Stimulated activated CD4-positive, alpha-beta T cell treated with anti-CD3 and anti-CD28 coated beads, Interleukin-12 subunit alpha, Interleukin-12 subunit beta, amount 100 ng/mL, for 48 hours (primary cell): ENCODE measurements at regions not wholly inside any gene's neighbourhood (a gene's known extent, or its start where the extent isn't known, plus 50 kb on each side); places are given as distances from the start of the nearest gene placed in this dataset.

Source experiments
- DNase-seq, 3 donors: peaks; one replicate each; pipeline ENCODE4 v3.0.0-alpha.2; 2020; ENCODE audit warnings: low read depth in 2 of 3, low spot score in 1 of 3

- no peak for DNase-seq
Observed at GRCh38 chr12:13769966-13770365, 211.4 kb downstream of the GRIN2B start.

- DNase-seq = no peak
Observed at GRCh38 chr12:13769273-13769672, 212.1 kb downstream of the GRIN2B start.

GRCh38 chr12:13764748-13765147 is 216.7 kb downstream of the GRIN2B start:
- DNase-seq = no peak

DNA sequence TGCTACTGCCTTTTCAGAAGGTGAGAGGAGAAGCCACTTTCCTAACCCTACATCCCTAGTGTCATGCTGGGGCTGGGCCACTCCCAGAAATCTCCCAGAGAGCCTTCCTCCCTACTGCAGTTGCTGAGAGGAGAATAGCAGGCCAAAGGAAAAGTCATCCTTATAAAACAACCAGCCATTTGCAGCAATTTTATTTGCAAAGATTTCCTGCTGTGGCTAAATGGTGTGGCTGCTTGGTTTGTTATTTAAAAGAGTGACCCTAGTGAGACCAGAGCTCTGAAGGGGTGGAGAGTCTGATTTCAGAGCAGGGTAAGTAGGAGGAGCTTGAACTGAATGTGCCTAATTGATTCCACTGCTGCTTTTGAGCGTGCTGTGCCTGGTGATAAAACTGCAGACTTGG is 232.0 kb downstream of the GRIN2B start:
- DNase-seq = no peak

DNA sequence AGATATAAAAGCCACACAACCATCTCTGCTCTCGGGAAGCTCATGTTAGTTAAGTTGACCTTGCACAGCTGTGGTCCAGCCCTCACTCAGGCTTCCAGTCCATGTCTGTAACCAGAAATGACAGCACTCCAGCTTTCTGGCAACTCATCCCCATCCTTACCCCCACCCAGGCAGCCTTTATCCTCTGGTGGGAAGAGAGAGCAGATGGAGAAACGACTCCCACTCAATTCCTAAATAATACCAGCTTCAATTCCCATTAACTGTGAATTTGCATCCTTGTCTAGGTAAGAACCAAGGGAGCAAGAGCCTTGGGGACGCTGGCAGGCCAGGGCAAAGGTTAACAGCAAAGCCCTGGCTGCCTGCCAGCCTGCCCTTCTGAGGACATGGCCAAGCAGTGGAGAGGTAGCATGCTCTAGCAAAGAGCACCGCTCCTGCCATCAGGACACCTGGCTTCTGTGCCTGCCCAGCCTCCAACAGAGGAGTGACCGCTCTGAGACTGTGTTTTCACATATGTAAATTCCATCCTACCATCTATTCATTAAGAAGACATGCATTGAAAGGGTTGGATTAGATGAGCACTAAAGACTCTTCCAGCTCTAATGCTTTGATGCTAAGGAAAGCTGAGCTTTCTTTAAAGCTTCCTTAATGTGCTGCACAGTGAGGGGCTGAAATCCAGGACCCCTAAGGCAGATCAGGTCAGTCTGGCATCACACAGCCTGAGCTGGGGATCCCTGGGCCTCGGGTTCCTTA is 236.1 kb downstream of the GRIN2B start:
- no peak for DNase-seq

DNA sequence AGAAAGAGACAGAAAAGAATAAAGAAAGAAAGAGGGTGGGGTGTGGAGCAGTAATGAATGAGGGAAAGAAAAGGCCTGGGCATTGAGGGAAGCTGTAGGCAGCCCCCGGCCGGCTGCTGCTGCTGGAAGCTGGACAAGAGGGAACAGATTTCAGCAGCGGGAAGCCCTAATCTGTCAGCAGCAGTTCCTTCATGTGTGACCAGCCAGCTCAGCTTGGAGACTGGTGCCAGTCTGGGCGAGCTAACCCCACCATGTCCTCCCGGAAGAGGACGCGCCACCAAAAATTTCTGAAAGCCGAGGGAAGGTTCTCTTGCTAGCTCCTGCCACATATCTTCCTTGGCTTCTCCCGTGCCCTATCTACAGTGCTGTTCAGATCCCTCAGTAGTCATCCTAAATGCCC is 236.8 kb downstream of the GRIN2B start:
- no peak for DNase-seq

GRCh38 chr12:13740149-13740545 is 241.3 kb downstream of the GRIN2B start:
- DNase-seq = no peak

DNA sequence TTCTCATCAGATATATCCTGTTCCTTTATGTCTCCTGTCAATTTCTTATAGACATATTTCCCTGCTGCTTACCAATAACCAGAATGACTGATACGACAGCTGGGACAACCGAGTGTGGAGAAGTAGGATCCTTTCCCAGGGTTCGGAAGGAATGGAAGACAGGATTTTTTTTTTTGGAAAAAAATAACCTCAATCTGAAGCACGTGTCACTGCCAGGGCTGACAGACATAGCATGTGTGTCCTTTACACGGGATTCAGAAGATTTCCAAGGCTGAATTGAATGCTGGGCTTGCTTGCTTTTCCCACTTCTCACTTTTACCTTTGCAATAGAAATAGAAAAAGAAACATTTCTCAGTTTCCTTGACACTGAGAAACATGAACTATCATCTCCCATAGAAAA is 245.7 kb downstream of the GRIN2B start:
- no peak for DNase-seq

DNA sequence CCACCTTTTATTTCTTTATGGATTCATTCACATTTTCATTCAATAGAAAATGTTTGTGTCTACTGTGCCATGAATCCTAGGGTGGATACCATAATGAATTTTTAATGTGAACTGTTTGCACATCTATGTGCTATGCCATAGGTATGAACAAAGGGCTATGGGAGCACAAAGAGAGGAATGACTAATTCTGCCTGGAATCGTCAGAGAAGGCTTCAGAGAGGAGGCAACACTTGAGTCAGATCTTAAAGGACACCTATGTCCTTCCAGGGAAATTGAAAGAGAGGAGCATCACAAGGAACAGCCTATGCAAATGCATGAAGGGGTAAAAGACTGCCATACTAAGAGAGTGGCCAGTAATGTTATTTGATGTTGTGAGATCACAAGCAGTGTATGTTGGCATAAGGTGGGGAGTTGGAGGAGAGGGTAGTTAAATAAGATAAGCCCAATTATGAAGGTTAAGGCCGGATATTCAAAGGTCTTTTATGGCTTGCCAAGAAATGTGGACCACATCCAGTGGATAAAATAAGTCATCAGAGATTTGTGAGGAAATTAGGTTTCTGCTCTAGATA is 246.7 kb downstream of the GRIN2B start:
- no peak for DNase-seq

GRCh38 chr12:13727707-13728195 is 253.7 kb downstream of the GRIN2B start:
- no peak for DNase-seq

DNA sequence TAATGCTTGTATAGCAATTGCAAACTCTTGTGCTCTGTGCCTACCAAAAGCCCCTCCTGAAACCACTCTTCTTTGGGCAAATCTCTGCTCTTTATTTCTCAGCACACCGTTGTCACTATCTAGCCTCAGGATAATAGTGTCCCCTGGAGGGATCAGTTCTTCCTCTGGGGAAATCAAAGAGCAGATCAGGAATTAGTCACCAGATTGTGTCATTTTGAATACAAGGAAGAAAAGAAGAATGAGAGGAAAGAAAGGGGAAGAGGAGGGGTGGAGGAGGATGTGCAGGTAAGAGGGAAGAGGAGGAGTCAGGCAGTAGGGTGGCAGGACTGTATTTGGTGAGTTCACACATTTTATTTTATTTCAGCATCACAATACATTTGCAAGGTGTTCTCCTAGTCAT is 256.4 kb downstream of the GRIN2B start:
- no peak for DNase-seq

- DNase-seq = no peak
Observed at GRCh38 chr12:13724136-13724535, 257.3 kb downstream of the GRIN2B start.

DNA sequence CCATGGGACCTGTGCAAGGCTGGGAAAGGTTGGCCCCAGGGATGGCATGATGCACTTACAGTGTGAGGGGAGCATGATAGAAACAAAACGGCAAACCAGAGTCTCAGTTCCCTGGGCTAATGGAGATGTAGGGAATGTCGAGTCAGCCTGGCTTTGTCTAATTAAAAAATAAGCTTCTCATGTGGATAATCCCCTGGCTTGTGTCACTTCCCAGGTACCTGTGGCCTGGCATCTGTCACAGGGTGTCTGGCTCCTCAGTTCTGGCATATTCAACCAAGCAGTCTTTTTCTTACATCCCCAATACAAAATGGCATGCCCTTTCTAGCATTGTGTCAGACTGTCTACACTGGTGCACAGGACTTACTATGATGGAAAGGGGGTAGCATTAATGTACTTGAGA is 261.4 kb downstream of the GRIN2B start:
- no peak for DNase-seq

GRCh38 chr12:13718271-13718670 is 263.1 kb downstream of the GRIN2B start:
- DNase-seq = no peak

GRCh38 chr12:13716119-13716518 is 265.3 kb downstream of the GRIN2B start:
- DNase-seq = no peak

GRCh38 chr12:13713556-13714410 is 267.6 kb downstream of the GRIN2B start:
- DNase-seq = no peak

DNA sequence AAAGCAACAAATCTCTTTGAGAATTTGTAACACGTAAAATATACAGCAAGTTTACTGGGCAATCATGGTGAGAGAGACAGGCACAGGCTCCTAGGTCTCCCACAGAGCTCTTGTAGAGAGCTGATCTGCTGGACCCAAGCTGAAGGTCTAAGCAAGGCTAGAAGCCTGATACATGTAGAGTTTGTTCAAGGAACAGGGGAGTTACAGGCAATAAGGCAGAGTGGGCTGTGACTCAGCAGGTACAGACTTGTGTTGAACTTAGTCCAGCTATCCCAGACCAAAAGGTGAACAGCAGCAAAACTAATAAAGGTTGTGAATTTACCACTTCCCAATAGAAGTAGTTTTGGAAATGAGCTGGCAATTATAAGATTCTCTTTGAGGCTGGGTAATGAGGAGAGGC is 273.6 kb downstream of the GRIN2B start:
- no peak for DNase-seq

- no peak for DNase-seq
Observed at GRCh38 chr12:13702381-13702780, 279.0 kb downstream of the GRIN2B start.

- DNase-seq = no peak
Observed at GRCh38 chr12:13701502-13701901, 279.9 kb downstream of the GRIN2B start.

- DNase-seq = no peak
Observed at GRCh38 chr12:13697973-13698372, 283.4 kb downstream of the GRIN2B start.

GRCh38 chr12:13695781-13696180 is 285.6 kb downstream of the GRIN2B start:
- DNase-seq = no peak

DNA sequence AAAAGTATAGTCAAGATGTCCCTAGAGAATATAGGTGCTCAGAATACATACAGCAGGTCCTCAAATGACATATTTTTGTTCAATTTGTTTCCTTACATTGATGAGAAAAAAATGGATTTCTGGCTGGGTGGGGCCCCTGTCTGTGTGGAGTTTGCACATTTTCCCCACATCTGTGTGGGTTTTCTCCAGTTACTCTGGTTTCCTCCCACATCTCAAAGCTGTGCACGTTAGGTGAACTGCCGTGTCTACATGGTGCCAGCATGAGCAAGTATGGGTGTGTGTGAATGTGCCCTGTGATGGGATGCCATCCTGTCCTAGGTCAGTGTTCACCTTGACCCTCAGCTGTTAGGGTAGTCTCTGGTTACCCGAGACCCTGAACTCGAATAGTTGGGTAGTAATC is 289.1 kb downstream of the GRIN2B start:
- DNase-seq = no peak
